SK-N-SH treated with all-trans-retinoic acid at 6 μM for 48 hours (cell line): ENCODE measurements at regions not wholly inside any gene's neighbourhood (a gene's known extent, or its start where the extent isn't known, plus 50 kb on each side); places are given as distances from the start of the nearest gene placed in this dataset.

Experiments
- ATAC-seq: fragments of 200-7000 bp; cut with Tn5 transposase; 3 replicates; pipeline ENCODE4 v1.9.1; 2020; ENCODE audit warnings: mild to moderate bottlenecking, moderate library complexity
- BACH2 ChIP-seq: fragments of 250-450 bp; sonication (Bioruptor Pico); IDR thresholded peaks from 2 replicates; pipeline ENCODE4 v1.9.0; 2021; ENCODE audit warnings: mild to moderate bottlenecking, borderline replicate concordance
- CREB5 ChIP-seq: fragments of 250-450 bp; sonication (Bioruptor Pico); IDR thresholded peaks from 2 replicates; pipeline ENCODE4 v1.5.1; 2020; ENCODE audit warnings: low read depth, mild to moderate bottlenecking, moderate library complexity
- CSDC2 ChIP-seq: fragments of 250-450 bp; sonication (Bioruptor Pico); IDR thresholded peaks from 2 replicates; pipeline ENCODE4 v1.5.0; 2020; ENCODE audit warnings: mild to moderate bottlenecking, moderate library complexity
- CSRNP3 ChIP-seq: fragments of 250-450 bp; sonication (Bioruptor Pico); IDR thresholded peaks from 2 replicates; pipeline ENCODE4 v1.5.1; 2021; ENCODE audit warnings: mild to moderate bottlenecking, moderate library complexity
- ESRRG ChIP-seq: fragments of 250-450 bp; sonication (Bioruptor Pico); IDR thresholded peaks from 2 replicates; pipeline ENCODE4 v1.6.1; 2021; ENCODE audit warnings: mild to moderate bottlenecking
- GLIS3 ChIP-seq: fragments of 250-450 bp; sonication (Bioruptor Pico); IDR thresholded peaks from 2 replicates; pipeline ENCODE4 v1.5.0; 2020; ENCODE audit warnings: mild to moderate bottlenecking, moderate library complexity
- OSR1 ChIP-seq: fragments of 250-450 bp; sonication (Bioruptor Pico); IDR thresholded peaks from 2 replicates; pipeline ENCODE4 v1.8.0; 2022; ENCODE audit warnings: moderate library complexity, mild to moderate bottlenecking, inconsistent platforms
- PATZ1 ChIP-seq: fragments of 250-450 bp; sonication (Bioruptor Pico); IDR thresholded peaks from 2 replicates; pipeline ENCODE4 v1.8.0; 2020; ENCODE audit warnings: mild to moderate bottlenecking, moderate library complexity, borderline replicate concordance
- PPARA ChIP-seq: fragments of 250-450 bp; sonication (Bioruptor Pico); IDR thresholded peaks from 2 replicates; pipeline ENCODE4 v1.5.0; 2020; ENCODE audit warnings: mild to moderate bottlenecking, borderline replicate concordance
- RARB ChIP-seq: fragments of 250-450 bp; sonication (Bioruptor Pico); IDR thresholded peaks from 2 replicates; pipeline ENCODE4 v1.8.0; 2021; ENCODE audit warnings: mild to moderate bottlenecking, moderate library complexity
- SNAI2 ChIP-seq: fragments of 250-450 bp; sonication (Bioruptor Pico); IDR thresholded peaks from 2 replicates; pipeline ENCODE4 v1.5.0; 2020; ENCODE audit warnings: mild to moderate bottlenecking, moderate library complexity
- TCF4 ChIP-seq: fragments of 250-450 bp; sonication (Bioruptor Pico); IDR thresholded peaks from 2 replicates; pipeline ENCODE4 v1.8.0; 2021; ENCODE audit warnings: mild to moderate bottlenecking, moderate library complexity, borderline replicate concordance
- TOX ChIP-seq: fragments of 250-450 bp; sonication (Bioruptor Pico); IDR thresholded peaks from 2 replicates; pipeline ENCODE4 v1.8.0; 2021; ENCODE audit warnings: mild to moderate bottlenecking, moderate library complexity, borderline replicate concordance
- ZC3H10 ChIP-seq: fragments of 250-450 bp; sonication (Bioruptor Pico); IDR thresholded peaks from 2 replicates; pipeline ENCODE4 v1.5.1; 2021; ENCODE audit warnings: mild to moderate bottlenecking, moderate library complexity
- ZFP30 ChIP-seq: fragments of 450-650 bp; formaldehyde crosslinking; IDR thresholded peaks from 2 replicates; pipeline ENCODE4 v1.5.0; 2022; ENCODE audit warnings: mild to moderate bottlenecking, moderate library complexity
- ZNF565 ChIP-seq: fragments of 450-650 bp; formaldehyde crosslinking; conservative IDR thresholded peaks from 2 replicates; pipeline ENCODE4 v1.5.0; 2020; ENCODE audit warnings: low read depth, mild to moderate bottlenecking, moderate library complexity
- ZNF70 ChIP-seq: fragments of 450-650 bp; formaldehyde crosslinking; IDR thresholded peaks from 2 replicates; pipeline ENCODE4 v1.5.0; 2020; ENCODE audit warnings: mild to moderate bottlenecking, moderate library complexity
- ZNF8 ChIP-seq: fragments of 450-650 bp; formaldehyde crosslinking; IDR thresholded peaks from 2 replicates; pipeline ENCODE4 v1.5.0; 2020; ENCODE audit warnings: mild to moderate bottlenecking, moderate library complexity
- TF ChIP-seq, protein P1 (sequence below): fragments of 250-450 bp; sonication (Bioruptor Pico); IDR thresholded peaks from 2 replicates; pipeline ENCODE4 v1.5.0; 2020; ENCODE audit warnings: mild to moderate bottlenecking, moderate library complexity
- TF ChIP-seq, protein P2 (sequence below): fragments of 250-450 bp; sonication (Bioruptor Pico); IDR thresholded peaks from 2 replicates; pipeline ENCODE4 v1.8.0; 2021; ENCODE audit warnings: low read depth, mild to moderate bottlenecking, moderate library complexity, borderline replicate concordance

DNA sequence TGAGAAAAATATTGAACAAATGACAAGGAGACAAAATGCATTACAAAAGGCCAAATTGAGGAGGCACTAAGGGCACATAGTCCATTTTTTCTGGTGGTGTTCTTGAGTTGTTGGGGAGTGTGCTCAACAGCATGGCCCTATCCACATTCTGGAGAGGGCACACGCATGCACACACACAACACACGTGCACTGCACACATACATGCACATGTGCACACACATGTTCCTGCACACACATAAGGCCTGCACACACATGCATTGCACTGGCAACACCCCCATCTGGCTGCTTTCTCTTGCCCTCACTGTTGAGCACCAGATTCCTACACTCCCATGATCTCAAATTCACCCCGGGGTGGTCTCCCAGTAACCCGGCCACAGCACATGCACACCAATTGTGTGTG lies 659.2 kb upstream of the RAB6C start:
- TF ChIP-seq PPARA (CRISPR knock-in tag) (no peak), BACH2 (CRISPR knock-in tag) (no peak), ZNF565 (CRISPR knock-in tag) (no peak), PATZ1 (no peak), TCF4 (CRISPR knock-in tag) (no peak), TOX (CRISPR knock-in tag) (no peak), ZFP30 (CRISPR knock-in tag) (no peak), OSR1 (CRISPR knock-in tag) (no peak)

GRCh38 chr2:129324349-129324748 lies 655.1 kb upstream of the RAB6C start:
- no peak for ATAC-seq
- TF ChIP-seq CREB5 (no peak), ZNF70 (CRISPR knock-in tag) (no peak), ESRRG (CRISPR knock-in tag) (no peak), ZNF8 (CRISPR knock-in tag) (no peak), TCF4 (CRISPR knock-in tag) (no peak), OSR1 (CRISPR knock-in tag) (no peak), CSRNP3 (no peak), PATZ1 (no peak), GLIS3 (no peak), ZNF565 (CRISPR knock-in tag) (no peak), SNAI2 (no peak), RARB (no peak), ZFP30 (CRISPR knock-in tag) (no peak), BACH2 (CRISPR knock-in tag) (no peak), PPARA (CRISPR knock-in tag) (no peak), ZC3H10 (CRISPR knock-in tag) (no peak), TOX (CRISPR knock-in tag) (no peak), CSDC2 (CRISPR knock-in tag) (no peak)
- TF ChIP-seq, protein P1, sequence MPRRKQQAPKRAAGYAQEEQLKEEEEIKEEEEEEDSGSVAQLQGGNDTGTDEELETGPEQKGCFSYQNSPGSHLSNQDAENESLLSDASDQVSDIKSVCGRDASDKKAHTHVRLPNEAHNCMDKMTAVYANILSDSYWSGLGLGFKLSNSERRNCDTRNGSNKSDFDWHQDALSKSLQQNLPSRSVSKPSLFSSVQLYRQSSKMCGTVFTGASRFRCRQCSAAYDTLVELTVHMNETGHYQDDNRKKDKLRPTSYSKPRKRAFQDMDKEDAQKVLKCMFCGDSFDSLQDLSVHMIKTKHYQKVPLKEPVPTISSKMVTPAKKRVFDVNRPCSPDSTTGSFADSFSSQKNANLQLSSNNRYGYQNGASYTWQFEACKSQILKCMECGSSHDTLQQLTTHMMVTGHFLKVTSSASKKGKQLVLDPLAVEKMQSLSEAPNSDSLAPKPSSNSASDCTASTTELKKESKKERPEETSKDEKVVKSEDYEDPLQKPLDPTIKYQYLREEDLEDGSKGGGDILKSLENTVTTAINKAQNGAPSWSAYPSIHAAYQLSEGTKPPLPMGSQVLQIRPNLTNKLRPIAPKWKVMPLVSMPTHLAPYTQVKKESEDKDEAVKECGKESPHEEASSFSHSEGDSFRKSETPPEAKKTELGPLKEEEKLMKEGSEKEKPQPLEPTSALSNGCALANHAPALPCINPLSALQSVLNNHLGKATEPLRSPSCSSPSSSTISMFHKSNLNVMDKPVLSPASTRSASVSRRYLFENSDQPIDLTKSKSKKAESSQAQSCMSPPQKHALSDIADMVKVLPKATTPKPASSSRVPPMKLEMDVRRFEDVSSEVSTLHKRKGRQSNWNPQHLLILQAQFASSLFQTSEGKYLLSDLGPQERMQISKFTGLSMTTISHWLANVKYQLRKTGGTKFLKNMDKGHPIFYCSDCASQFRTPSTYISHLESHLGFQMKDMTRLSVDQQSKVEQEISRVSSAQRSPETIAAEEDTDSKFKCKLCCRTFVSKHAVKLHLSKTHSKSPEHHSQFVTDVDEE (CRISPR knock-in tag), result no peak
- TF ChIP-seq, protein P2, sequence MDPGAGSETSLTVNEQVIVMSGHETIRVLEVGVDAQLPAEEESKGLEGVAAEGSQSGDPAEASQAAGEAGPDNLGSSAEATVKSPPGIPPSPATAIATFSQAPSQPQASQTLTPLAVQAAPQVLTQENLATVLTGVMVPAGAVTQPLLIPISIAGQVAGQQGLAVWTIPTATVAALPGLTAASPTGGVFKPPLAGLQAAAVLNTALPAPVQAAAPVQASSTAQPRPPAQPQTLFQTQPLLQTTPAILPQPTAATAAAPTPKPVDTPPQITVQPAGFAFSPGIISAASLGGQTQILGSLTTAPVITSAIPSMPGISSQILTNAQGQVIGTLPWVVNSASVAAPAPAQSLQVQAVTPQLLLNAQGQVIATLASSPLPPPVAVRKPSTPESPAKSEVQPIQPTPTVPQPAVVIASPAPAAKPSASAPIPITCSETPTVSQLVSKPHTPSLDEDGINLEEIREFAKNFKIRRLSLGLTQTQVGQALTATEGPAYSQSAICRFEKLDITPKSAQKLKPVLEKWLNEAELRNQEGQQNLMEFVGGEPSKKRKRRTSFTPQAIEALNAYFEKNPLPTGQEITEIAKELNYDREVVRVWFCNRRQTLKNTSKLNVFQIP (CRISPR knock-in tag), result no peak
- TF ChIP-seq, all 23 proteins: peak for 0

More for the DNA sequence above, 659.2 kb upstream of the RAB6C start:
- no peak for ATAC-seq
